GM23338 (cell line): ENCODE measurements at regions not wholly inside any gene's neighbourhood (a gene's known extent, or its start where the extent isn't known, plus 50 kb on each side); places are given as distances from the start of the nearest gene placed in this dataset.

Source experiments
- ATAC-seq: fragments of 200-7000 bp; cut with Tn5 transposase; 3 replicates; pipeline ENCODE4 v1.9.1; 2020
- DNase-seq: peaks from one replicate; pipeline ENCODE4 v3.0.0-alpha.2; 2015; ENCODE audit warnings: low spot score
- H2AFZ ChIP-seq: fragments of 200-600 bp; sonication (generic); 2 replicates; pipeline ENCODE4 v1.8.0; 2016; ENCODE audit warnings: antibody characterized with exemption, mild to moderate bottlenecking, moderate library complexity
- H3F3A ChIP-seq: fragments of 200-600 bp; sonication (generic); replicated peaks from 2 replicates; pipeline ENCODE4 v1.8.0; 2017; ENCODE audit warnings: antibody characterized with exemption, mixed run types, low read depth
- H3K27ac ChIP-seq: fragments of 200-600 bp; sonication (generic); 2 replicates; pipeline ENCODE4 v1.6.1; 2016; ENCODE audit warnings: low read depth
- H3K27me3 ChIP-seq: fragments of 200-600 bp; sonication (generic); 2 replicates; pipeline ENCODE4 v1.8.0; 2016; ENCODE audit warnings: mild to moderate bottlenecking, mixed run types, moderate library complexity; ENCODE audit not compliant: insufficient read depth
- H3K36me3 ChIP-seq: fragments of 200-600 bp; sonication (generic); 2 replicates; pipeline ENCODE4 v1.8.0; 2016; ENCODE audit warnings: mild to moderate bottlenecking; ENCODE audit not compliant: insufficient read depth
- H3K4me1 ChIP-seq: fragments of 200-600 bp; sonication (generic); 2 replicates; pipeline ENCODE4 v1.8.0; 2016; ENCODE audit warnings: mild to moderate bottlenecking, moderate library complexity; ENCODE audit not compliant: insufficient read depth
- H3K4me2 ChIP-seq: fragments of 200-600 bp; sonication (generic); 2 replicates; pipeline ENCODE4 v1.7.1; 2017; ENCODE audit warnings: mixed run types
- H3K4me3 ChIP-seq: fragments of 200-600 bp; sonication (generic); 2 replicates; pipeline ENCODE4 v1.6.1; 2016; ENCODE audit warnings: mixed run types
- H3K79me2 ChIP-seq: fragments of 200-600 bp; sonication (generic); replicated peaks from 2 replicates; pipeline ENCODE4 v1.8.0; 2017; ENCODE audit warnings: mild to moderate bottlenecking; ENCODE audit not compliant: insufficient read depth
- H3K9me2 ChIP-seq: fragments of 200-600 bp; sonication (generic); 2 replicates; pipeline ENCODE4 v1.8.0; 2017; ENCODE audit not compliant: insufficient read depth
- H4K20me1 ChIP-seq: fragments of 200-600 bp; sonication (generic); replicated peaks from 2 replicates; pipeline ENCODE4 v1.8.0; 2017; ENCODE audit warnings: mild to moderate bottlenecking; ENCODE audit not compliant: insufficient read depth
- H3K27ac Mint-ChIP-seq: 2 replicates; pipeline ENCODE4 v1.8.0; 2020; ENCODE audit warnings: inconsistent platforms, mild to moderate bottlenecking, moderate library complexity, mixed read lengths
- H3K27me3 Mint-ChIP-seq: 3 replicates; pipeline ENCODE4 v1.8.0; 2022; ENCODE audit warnings: low read depth, mild to moderate bottlenecking, moderate library complexity, mixed read lengths, inconsistent platforms; ENCODE audit not compliant: insufficient read depth, poor library complexity
- H3K36me3 Mint-ChIP-seq: 3 replicates; pipeline ENCODE4 v1.8.0; 2021; ENCODE audit warnings: low read depth, mild to moderate bottlenecking, inconsistent platforms, moderate library complexity, mixed read lengths
- H3K4me1 Mint-ChIP-seq: 3 replicates; pipeline ENCODE4 v1.8.0; 2020; ENCODE audit warnings: mild to moderate bottlenecking, inconsistent platforms, mixed read lengths
- H3K4me3 Mint-ChIP-seq: 3 replicates; pipeline ENCODE4 v1.8.0; 2021; ENCODE audit warnings: moderate library complexity, mild to moderate bottlenecking, inconsistent platforms, mixed read lengths
- H3K9me3 Mint-ChIP-seq: 3 replicates; pipeline ENCODE4 v1.8.0; 2020; ENCODE audit warnings: moderate library complexity, mild to moderate bottlenecking, inconsistent platforms, mixed read lengths
- CREB1 ChIP-seq: fragments of 250-450 bp; sonication (Bioruptor Pico); IDR thresholded peaks from 2 replicates; pipeline ENCODE4 v1.5.0; 2020; ENCODE audit warnings: low read depth, mild to moderate bottlenecking, moderate library complexity
- EZH2 ChIP-seq: fragments of 200-600 bp; sonication (generic); IDR thresholded peaks from one replicate; pipeline ENCODE4 v1.8.0; 2017; ENCODE audit warnings: antibody characterized with exemption, mild to moderate bottlenecking, low read depth; ENCODE audit not compliant: unreplicated experiment
- EZH2phosphoT487 ChIP-seq: fragments of 200-600 bp; sonication (generic); IDR thresholded peaks from one replicate; pipeline ENCODE4 v1.8.1; 2018; ENCODE audit warnings: antibody characterized with exemption; ENCODE audit not compliant: unreplicated experiment
- JUNB ChIP-seq: IDR thresholded peaks from one replicate; pipeline ENCODE4 v1.6.1; 2016; ENCODE audit warnings: antibody characterized with exemption; ENCODE audit not compliant: unreplicated experiment
- NANOG ChIP-seq: IDR thresholded peaks from 2 replicates; pipeline ENCODE4 v1.6.1; 2016; ENCODE audit warnings: antibody characterized with exemption, borderline replicate concordance
- POLR2AphosphoS5 ChIP-seq: IDR thresholded peaks from 2 replicates; pipeline ENCODE4 v1.6.1; 2016; ENCODE audit warnings: antibody characterized with exemption, low read depth
- STAT1 ChIP-seq: IDR thresholded peaks from one replicate; pipeline ENCODE4 v1.6.1; 2016; ENCODE audit warnings: antibody characterized with exemption; ENCODE audit not compliant: unreplicated experiment
- ZNF114 ChIP-seq: fragments of 250-450 bp; sonication (Bioruptor Pico); IDR thresholded peaks from 2 replicates; pipeline ENCODE4 v1.5.0; 2020; ENCODE audit warnings: mild to moderate bottlenecking, moderate library complexity
- TF ChIP-seq, protein P1 (sequence below): IDR thresholded peaks from 2 replicates; pipeline ENCODE4 v1.6.1; 2016; ENCODE audit warnings: antibody characterized with exemption
- TF ChIP-seq, protein P2 (sequence below): IDR thresholded peaks from one replicate; pipeline ENCODE4 v1.6.1; 2018; ENCODE audit warnings: antibody characterized with exemption; ENCODE audit not compliant: unreplicated experiment

DNA sequence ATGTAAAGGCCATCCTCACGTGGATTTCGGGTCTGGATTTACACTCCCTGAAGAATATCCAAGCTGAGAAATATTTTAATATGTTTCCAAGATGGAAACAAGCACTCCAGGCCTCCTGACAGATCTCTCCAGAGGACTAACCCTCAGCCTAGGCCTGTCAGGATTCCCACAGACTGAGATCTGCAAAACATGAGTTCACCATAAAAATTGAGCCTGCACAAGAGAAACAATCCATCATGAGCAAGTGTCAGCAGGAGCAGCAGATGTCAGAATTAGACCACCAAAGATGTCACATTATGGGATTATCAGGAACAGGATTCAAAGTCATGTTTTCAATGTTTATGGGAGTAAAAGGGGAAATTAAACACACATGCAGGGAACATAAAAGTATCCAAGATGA, 191.3 kb downstream of the TFCP2L1 start (continued):
- TF ChIP-seq EZH2phosphoT487 (no peak), NANOG (no peak), ZNF114 (CRISPR knock-in tag) (no peak), EZH2 (no peak), POLR2AphosphoS5 (no peak)
- TF ChIP-seq, protein P1, sequence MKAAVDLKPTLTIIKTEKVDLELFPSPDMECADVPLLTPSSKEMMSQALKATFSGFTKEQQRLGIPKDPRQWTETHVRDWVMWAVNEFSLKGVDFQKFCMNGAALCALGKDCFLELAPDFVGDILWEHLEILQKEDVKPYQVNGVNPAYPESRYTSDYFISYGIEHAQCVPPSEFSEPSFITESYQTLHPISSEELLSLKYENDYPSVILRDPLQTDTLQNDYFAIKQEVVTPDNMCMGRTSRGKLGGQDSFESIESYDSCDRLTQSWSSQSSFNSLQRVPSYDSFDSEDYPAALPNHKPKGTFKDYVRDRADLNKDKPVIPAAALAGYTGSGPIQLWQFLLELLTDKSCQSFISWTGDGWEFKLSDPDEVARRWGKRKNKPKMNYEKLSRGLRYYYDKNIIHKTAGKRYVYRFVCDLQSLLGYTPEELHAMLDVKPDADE: no peak

DNA sequence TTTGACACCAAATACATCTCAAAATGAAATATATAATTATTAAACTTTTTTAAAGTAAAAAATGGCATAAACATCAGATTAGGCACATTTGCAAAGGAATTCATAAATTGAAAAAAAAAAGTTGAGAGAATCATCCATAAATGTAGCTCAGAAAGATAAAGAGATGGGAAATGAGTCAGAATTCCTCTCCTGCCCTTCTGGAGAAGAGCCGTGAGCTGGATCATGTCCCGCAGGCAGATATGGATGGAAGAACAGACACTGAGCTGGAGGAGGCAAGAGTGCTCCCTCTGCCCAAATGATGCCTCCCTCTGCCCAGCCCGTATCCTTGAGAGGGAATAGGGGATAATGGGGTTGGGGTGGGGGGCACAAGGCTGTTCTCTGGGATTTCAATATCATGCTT, 190.9 kb downstream of the TFCP2L1 start:
- ATAC-seq (no peak), DNase-seq (no peak)
- no peak for TF ChIP-seq NANOG
- TF ChIP-seq, protein P1: no peak
- Mint-ChIP-seq H3K27me3 (peaks cover 17% of the 10 kb centered on the region), H3K4me3 (no peak overlapping the region), H3K4me1 (no peaks in the 10 kb centered on the region; the same call in 2 of the 3 replicates), H3K36me3 (peaks cover 3% of the 10 kb centered on the region; the same call in 1 of the 3 replicates), H3K9me3 (peaks cover 10% of the 10 kb centered on the region; the same call in 2 of the 3 replicates), H3K27ac (no peak overlapping the region)
- H3K4me3 ChIP-seq: no peak overlapping the region
- no peaks in the 10 kb centered on the region for H4K20me1 ChIP-seq
- no peaks in the 10 kb centered on the region for H3F3A ChIP-seq
- H3K9me2 ChIP-seq: no peaks in the 10 kb centered on the region
- H3K4me2 ChIP-seq: no peak overlapping the region
- H3K4me1 ChIP-seq: no peaks in the 10 kb centered on the region
- no peak overlapping the region for H2AFZ ChIP-seq
- no peaks in the 10 kb centered on the region for H3K27me3 ChIP-seq
- H3K79me2 ChIP-seq: no peaks in the 10 kb centered on the region
- H3K36me3 ChIP-seq: no peaks in the 10 kb centered on the region
- H3K27ac ChIP-seq: no peak overlapping the region

DNA sequence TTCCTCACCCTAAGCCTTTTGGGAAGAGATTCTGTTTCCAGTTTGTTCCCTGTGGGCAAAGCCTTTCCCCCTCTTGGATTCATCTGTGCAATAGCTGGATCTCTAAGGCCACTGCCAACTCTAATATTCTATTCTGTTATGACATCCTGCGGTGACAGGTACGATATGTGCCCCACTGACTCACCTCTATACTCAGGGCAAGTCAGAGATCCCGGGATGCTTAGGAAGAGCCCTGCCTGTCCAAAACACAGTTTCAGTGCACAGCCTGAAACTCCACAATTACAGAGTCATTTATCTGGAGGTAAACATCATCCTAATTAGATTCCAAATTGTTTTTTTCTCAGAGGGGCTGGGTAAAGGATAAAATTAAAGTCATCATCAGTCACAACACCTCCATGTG, 190.2 kb downstream of the TFCP2L1 start:
- Histone ChIP-seq H3K79me2 (no peaks in the 10 kb centered on the region), H3K9me2 (no peaks in the 10 kb centered on the region), H3K36me3 (no peaks in the 10 kb centered on the region), H3K4me1 (no peaks in the 10 kb centered on the region), H3K27me3 (no peaks in the 10 kb centered on the region), H2AFZ (no peak overlapping the region), H3F3A (no peaks in the 10 kb centered on the region), H4K20me1 (no peaks in the 10 kb centered on the region), H3K4me2 (no peak overlapping the region), H3K4me3 (no peak overlapping the region), H3K27ac (no peak overlapping the region)
- Mint-ChIP-seq H3K27me3 (peaks cover 18% of the 10 kb centered on the region), H3K4me3 (no peak overlapping the region; the same call in 2 of the 3 replicates), H3K27ac (no peak overlapping the region), H3K9me3 (peaks cover 10% of the 10 kb centered on the region; the same call in 2 of the 3 replicates), H3K36me3 (peaks cover 3% of the 10 kb centered on the region; the same call in 1 of the 3 replicates), H3K4me1 (peaks cover 4% of the 10 kb centered on the region)
- ATAC-seq (no peak), DNase-seq (no peak)
- TF ChIP-seq STAT1: no peak
- TF ChIP-seq NANOG: no peak
- TF ChIP-seq, protein P1: no peak
- TF ChIP-seq, protein P2, sequence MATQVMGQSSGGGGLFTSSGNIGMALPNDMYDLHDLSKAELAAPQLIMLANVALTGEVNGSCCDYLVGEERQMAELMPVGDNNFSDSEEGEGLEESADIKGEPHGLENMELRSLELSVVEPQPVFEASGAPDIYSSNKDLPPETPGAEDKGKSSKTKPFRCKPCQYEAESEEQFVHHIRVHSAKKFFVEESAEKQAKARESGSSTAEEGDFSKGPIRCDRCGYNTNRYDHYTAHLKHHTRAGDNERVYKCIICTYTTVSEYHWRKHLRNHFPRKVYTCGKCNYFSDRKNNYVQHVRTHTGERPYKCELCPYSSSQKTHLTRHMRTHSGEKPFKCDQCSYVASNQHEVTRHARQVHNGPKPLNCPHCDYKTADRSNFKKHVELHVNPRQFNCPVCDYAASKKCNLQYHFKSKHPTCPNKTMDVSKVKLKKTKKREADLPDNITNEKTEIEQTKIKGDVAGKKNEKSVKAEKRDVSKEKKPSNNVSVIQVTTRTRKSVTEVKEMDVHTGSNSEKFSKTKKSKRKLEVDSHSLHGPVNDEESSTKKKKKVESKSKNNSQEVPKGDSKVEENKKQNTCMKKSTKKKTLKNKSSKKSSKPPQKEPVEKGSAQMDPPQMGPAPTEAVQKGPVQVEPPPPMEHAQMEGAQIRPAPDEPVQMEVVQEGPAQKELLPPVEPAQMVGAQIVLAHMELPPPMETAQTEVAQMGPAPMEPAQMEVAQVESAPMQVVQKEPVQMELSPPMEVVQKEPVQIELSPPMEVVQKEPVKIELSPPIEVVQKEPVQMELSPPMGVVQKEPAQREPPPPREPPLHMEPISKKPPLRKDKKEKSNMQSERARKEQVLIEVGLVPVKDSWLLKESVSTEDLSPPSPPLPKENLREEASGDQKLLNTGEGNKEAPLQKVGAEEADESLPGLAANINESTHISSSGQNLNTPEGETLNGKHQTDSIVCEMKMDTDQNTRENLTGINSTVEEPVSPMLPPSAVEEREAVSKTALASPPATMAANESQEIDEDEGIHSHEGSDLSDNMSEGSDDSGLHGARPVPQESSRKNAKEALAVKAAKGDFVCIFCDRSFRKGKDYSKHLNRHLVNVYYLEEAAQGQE: no peak
- no peak for TF ChIP-seq CREB1 (CRISPR knock-in tag)
- no peak for TF ChIP-seq EZH2phosphoT487
- no peak for TF ChIP-seq EZH2
- no peak for TF ChIP-seq POLR2AphosphoS5
- TF ChIP-seq JUNB: no peak
